HEK293T (cell line): ENCODE measurements at regions not wholly inside any gene's neighbourhood (a gene's known extent, or its start where the extent isn't known, plus 50 kb on each side); places are given as distances from the start of the nearest gene placed in this dataset.

Experiments
- BHLHE40 ChIP-seq: fragments of 450-650 bp; IDR thresholded peaks from 2 replicates; pipeline ENCODE4 v1.6.1; 2016; ENCODE audit warnings: mild to moderate bottlenecking, moderate library complexity, borderline replicate concordance
- FOXA1 ChIP-seq: fragments of 450-650 bp; IDR thresholded peaks from 2 replicates; pipeline ENCODE4 v1.6.1; 2016; ENCODE audit warnings: mild to moderate bottlenecking
- FOXM1 ChIP-seq: fragments of 450-650 bp; IDR thresholded peaks from 2 replicates; pipeline ENCODE4 v1.6.1; 2017; ENCODE audit warnings: mild to moderate bottlenecking, borderline replicate concordance
- LEF1 ChIP-seq: fragments of 450-650 bp; IDR thresholded peaks from 2 replicates; pipeline ENCODE4 v1.6.1; 2017; ENCODE audit warnings: mild to moderate bottlenecking, borderline replicate concordance
- SP1 ChIP-seq: fragments of 450-650 bp; IDR thresholded peaks from 2 replicates; pipeline ENCODE4 v1.6.1; 2017

- TF ChIP-seq BHLHE40 = no peak
- no peak for TF ChIP-seq LEF1
- no peak for TF ChIP-seq FOXA1
- no peak for TF ChIP-seq FOXM1
- TF ChIP-seq SP1 = no peak
Observed at GRCh38 chr19:29273000-29273640, 60.2 kb upstream of the UQCRFS1 start.
